GM04503 (cell line): ENCODE measurements at regions not wholly inside any gene's neighbourhood (a gene's known extent, or its start where the extent isn't known, plus 50 kb on each side); places are given as distances from the start of the nearest gene placed in this dataset.

Experiments
- DNase-seq: peaks from one replicate; pipeline ENCODE4 v3.0.0-alpha.2; 2012; ENCODE audit warnings: low read depth

DNA sequence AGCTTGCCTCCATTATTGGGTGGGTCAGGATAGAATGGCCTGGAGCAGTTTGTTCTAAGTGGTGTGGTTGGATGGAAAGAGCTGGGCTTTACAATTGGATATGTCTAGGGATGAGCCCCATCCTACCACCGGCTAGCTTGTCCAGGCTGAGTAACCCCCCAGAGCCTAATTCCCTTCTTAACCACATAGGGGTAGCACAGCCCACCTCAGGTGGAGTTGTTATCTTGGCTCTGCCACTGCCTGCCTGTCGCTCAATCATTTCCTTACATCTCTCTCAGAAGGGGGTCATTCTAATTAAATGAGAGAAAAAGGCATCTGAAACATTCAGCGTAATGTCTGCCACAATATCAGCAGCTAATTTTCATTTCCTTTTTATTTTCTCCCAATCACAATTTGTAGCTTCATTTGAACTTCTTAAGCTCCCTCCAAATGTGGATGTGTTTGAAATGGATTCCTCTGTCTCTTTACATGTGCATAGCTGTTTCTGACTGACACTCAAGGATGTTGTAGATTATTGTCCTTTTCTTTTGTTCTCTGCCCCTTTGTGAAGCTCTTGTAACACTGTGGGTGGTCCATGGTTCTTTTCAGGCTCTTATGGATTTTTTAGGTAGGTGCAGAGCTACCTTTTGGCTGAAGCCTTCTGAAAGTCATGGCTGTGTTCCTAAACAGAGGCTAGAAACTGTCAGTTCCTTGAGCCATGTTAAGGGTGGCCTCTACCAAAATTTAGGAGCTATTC lies 383.1 kb upstream of the KLF4 start:
- DNase-seq = no peak

DNA sequence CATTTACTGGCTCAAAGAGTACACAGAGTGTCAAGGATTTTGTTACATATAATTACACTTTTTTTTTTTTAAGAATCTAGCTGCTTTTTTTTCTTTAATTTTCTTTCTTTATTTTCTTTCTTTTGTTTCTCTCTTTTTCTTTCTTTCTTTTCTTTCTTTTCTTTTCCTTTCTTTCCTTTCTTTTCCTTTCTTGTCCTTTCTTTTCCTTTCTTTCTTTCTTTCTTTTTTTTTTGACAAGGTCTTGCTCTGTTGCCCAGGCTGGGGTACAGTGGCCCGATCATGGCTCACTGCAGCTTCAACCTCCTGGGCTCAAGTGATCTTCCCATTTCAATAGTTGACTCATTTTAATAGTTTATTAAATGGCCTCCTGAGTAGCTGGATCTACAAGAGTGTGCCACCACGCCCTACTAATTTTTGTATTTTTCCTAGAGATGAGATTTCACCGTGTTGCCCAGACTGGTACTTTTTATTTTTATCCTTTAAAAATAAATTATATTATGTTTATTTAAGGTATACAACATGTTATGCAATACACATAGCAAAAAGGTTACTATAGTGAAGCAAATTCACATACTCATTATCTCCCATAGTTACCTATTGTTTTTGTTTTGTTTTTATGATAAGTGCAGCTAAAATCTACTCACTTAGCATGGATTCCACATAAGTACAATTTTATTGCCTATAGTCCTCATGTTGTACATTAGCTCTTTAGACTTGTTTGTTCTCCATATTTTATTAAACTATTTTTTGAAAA lies 381.5 kb upstream of the KLF4 start:
- no peak for DNase-seq

DNA sequence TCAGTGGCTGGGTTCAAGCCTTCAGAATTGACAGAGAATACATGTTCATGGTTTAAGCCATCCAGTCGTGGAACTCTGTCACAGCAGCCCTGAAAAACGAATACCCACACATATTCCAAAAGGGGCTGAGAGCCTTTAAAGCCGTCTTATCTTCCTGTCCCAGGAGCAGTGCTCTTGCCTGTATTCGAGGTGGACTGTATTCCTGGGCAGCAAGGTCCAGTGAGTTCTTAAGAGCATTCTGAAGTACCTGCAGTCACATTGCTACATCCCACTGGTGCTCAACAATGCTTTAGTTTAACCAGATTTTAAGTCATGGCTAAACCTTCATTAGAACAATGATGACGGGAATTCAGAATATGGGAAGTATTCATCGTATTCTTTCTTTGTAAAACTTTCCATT lies 380.7 kb upstream of the KLF4 start:
- no peak for DNase-seq

DNA sequence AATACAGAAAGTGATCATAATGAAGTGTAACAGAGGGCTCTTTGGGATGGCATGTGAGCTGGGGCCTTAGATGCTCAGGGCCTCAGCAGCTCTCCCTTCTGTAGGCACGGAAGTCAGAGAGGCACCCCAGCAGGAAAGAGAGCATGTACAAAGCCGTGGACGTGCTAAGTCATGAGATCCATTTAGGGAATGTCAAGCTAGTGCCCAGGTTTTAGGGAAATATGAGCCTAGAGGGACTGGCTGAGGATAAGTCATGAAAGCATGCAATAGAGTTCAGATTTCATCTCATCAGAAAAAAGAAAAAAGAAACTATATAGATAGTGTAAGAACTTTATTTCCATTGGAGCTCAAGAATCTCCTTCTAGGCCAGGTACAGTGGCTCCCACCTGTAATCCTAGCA lies 379.5 kb upstream of the KLF4 start:
- no peak for DNase-seq

DNA sequence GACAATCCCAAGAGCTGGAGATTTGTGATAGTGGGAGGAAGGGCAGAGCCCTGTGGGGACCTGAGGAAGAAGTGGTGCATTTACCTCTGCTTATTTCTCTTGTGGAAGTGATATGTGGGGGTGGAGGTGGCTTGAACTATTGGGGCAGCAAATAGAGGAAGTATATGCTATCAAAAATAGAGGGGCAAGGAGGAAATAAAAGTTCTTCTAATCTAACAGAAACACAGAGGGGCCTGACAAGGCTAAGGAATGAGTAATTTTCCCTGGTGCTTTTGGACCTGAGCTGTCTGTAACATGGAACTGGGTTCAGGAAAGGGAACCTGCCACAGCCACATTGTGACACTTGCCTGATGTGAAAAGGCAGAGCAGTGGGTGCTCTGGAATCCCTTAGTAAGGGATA lies 378.6 kb upstream of the KLF4 start:
- DNase-seq = no peak

DNA sequence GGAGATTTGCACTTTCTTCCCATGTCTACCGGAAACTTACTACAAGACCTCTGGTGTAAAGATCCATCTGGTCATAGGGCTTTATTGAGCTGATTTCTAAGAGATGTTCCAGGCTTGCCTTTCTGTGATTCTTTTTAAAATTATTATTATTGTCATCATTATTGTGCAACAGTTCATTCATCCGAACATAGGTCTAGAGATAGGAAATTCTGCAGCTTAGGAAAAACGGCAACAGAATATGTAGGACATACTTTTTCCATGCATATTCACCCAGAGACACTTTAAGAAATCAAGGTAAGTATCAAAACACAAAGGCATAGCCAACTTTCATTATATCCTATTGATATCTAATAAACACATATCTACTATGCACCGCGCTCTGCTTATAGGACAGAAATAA lies 378.2 kb upstream of the KLF4 start:
- DNase-seq = no peak

DNA sequence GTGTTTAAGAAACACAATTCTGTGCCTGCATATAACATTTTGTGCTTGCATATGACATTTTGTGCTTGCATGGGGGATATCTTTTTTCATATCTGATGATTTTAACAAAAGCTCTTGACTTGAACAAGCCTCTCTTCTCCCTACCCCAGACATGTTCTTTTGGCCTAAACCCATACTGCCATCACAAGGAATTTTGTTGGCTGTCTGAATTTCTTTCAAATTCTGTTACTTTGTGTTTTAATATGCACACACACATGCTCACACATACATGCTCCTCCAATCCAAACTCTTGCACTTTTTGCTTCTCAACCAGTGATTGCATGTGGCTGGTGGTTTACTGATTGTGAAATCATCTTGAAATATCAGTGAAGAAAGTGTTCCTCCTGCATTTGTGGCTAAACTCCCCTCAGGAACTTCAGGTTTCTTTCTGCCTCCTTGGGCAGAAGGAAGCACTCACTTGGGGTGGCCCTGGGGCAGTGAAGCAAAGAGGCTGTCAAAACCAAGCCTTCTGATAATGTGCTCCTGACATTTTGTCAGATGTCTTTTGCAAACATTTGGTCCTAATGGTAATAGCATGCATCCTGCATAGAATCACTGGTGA lies 377.2 kb upstream of the KLF4 start:
- DNase-seq = no peak

DNA sequence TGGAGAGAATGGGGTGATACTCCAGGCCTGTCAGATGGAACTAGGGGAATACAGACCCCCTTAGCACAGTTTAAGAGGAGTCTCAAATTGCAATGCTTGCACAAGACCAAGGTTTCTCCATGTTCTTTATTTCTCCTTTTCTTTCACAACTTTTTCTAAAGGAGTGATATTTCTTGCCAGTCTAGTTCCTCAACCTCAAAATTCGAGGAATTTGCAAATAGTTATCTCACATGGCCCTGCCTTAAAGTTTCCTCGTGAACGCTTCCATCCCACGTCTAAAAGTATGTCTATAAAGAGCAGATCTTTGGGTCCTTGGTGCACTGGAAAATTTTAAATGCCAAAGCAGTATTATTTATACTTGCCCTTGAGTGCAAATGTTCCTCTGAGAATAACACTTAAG lies 373.8 kb upstream of the KLF4 start:
- DNase-seq = no peak

DNA sequence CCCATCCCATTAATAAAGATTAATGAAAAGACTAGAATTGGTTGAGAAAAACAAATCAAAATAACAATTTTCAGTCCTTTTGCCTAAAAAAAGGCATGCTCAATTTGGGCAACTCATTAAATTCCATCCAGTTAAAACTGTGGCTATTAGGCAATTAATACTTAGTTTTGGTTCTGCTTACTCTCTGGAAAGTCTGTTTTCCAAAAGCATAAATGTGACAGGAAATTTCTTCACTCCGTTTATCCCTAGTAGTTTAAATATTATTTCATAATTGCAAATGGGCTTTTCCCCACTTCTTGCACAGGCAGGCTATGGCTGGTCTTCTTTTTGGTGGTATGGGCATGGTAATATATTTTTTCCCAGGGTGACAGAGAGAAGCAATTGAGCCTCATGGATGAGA lies 373.3 kb upstream of the KLF4 start:
- no peak for DNase-seq

DNA sequence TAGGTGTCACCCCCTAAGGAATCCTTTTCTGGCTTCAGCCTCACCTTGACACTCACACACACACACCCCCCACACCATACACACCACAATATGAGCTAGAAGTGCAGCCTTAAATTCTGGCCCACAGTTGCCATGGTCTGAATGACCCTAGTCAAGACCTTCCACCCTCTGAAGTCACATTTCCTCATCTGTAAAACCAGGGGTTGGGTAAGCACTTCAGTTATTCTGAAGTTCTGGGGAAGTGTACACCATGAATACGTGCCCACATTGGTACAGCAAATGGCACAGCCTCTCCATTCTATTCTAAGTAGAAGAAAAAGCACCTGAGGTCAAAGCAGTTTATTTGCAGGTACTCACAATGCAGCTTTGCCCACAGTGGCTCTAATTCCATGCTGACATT lies 372.8 kb upstream of the KLF4 start:
- DNase-seq = no peak

DNA sequence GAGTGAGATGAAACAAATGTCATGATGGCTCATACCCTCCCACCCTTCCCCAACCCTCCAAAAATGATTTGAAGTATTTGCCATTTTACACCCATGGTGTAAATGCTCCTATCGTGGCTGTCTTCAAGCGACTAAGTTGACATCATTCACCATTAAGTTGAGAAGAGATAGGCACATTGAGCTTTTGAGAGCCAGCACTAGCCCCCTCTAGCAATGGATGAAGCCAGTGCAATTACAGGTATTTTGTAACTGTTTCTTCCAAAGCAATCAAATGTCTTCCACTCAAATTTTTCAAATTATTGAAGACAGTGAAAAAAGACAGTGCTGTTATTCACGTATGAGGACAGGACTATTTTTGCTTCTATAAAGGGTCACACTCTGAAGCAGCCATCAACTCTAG lies 371.5 kb upstream of the KLF4 start:
- DNase-seq = no peak

DNA sequence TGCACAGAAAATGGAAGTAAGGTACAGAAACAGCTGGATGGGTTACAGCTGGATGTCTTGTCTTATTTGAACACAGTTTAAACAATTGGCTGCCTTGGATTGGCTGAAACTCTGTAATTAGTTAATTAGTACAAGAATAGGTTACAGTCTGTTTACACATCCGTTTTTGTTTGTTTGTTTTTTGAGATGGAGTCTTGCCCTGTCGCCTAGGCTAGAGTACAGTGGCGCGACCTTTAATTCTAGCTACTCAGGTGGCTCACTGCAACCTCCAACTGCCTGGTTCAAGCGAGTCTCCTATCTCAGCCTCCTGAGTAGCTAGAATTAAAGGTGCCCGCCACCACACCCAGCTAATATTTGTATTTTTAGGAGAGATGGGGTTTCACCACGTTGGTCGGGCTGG lies 368.7 kb upstream of the KLF4 start:
- no peak for DNase-seq

DNA sequence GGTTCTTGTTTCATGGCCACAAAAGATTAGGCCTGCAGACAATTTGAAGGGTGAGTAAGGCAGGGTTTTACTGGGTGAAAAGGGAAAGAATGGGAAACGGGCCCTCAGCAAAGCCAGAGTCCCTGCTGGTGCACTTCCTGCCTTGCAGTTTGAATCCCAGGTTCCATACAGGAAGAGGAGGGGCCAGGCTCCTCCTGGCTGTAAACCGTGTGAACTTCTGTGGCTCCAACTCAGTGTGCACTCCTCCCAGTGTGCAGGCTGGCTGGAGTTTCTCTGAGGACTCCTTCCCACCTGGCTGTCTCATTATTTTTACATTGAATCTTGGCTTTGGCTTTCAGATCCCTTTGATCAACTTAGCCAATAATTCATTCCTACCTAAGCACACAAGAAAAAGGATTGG lies 367.1 kb upstream of the KLF4 start:
- DNase-seq = no peak

DNA sequence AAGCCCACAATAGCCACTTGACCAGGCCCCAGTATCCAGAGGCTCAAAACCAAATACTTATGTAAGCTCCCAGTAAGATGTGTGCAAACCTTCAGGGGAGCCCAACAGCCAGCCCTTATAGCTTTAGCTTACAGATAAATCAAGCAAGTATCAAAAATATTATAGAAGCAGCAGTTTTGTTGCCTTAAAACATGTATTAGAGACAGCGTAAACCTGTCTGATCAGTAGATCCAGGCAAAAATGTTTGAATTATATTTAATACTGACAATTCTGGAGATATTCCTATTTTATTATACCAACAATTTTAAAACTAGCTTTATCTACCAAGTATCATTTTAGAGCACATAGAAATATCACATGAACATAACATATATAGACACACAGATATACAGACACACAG lies 365.6 kb upstream of the KLF4 start:
- no peak for DNase-seq

DNA sequence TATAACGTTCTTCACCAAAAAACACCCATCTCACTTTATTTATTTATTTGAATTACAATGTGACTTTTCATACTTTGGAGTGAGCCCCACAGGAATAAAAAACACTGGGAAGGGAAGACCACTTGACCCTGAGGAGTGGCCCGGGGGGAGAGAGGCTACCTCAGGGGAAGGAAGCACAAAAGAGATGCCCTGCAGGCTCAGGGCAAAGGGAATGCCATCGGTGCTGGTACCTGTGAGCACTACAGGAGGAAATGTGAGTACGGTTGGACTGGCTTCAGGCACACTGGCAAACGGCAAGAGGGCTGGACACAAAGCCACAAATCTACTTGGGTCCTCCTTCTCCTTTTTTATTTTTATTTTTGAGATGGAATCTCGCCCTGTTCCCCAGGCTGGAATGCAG lies 363.9 kb upstream of the KLF4 start:
- no peak for DNase-seq

DNA sequence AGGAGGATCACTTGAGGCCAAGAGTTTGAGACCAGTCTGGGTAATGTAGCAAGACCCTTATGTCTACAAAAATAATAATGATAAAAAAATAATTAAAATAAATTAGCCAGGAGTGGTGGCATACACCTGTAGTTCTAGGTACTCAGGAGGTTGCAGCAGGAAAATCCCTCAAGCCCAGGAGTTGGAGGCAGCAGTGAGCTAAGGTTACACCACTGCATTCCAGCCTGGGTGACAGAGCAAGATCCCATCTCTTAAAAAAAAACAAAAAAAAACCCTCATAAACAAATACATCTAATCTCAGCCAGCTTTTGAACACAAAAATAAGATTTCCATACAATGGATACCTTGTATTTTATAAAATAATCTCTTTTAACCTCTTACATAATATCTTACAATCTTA lies 363.3 kb upstream of the KLF4 start:
- DNase-seq = no peak

DNA sequence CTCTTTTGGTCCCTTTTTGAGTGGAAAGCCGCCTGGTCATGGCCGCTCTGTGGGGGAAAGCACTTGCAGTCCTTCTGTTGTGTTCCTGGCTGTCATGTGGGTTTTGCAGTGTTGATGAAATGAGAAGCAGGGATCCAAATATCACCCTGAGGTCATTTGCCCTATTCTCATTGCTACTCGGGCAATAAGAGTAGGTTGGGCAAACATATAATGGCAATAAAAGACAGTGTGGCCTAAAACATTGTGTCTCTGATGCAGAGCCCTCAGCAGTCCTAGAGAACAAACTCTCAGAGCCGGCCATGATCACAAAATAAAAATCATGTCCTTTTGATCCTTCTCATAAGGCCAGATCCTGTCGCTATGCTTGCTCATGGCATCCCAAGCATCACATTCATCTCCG lies 361.1 kb upstream of the KLF4 start:
- DNase-seq = no peak

DNA sequence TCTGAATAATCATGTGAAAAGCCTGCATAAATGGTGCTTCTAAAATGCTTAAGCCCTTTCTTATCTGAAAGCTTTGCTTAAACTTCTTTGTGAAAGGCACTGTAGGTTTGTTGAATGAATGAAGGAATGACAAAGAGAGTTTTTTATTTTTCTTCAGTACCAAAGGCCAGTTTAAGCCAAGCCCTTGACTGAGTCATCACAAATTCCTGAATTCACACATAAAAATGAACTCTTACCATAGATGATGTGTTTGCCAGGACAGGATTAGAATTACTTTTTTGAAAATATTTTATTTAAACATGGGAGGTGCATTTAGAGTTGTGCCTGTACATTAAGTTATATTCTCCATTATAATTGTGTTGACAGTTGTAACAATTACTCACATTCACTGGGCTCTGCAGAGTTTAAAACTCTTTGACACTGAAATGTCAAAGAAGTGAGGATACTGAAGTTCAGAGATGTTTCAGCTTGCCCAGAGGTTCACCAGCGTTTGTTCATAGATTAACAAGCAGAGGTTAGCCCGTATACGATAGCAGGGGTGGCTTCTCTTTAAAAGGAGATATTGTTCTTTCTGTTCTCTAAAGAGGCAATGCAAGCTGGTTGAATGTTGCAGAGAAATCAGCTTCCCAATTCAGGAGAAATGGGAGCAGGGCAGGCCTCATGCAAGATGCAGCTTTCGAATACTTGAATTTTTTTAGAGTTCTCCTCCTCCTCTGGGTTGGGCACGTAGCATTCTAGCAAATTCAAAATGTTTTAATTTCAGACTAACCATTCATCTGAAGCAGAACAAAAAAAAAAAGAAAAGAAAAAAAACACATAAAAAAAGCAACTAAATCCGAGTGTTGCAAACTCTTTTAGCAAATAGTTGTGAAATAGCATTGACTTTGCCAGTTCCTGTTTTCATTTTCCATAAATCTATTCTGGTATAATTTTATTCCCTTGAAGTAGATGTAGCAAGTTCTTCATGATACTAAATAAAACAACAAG lies 358.7 kb upstream of the KLF4 start:
- DNase-seq = no peak

DNA sequence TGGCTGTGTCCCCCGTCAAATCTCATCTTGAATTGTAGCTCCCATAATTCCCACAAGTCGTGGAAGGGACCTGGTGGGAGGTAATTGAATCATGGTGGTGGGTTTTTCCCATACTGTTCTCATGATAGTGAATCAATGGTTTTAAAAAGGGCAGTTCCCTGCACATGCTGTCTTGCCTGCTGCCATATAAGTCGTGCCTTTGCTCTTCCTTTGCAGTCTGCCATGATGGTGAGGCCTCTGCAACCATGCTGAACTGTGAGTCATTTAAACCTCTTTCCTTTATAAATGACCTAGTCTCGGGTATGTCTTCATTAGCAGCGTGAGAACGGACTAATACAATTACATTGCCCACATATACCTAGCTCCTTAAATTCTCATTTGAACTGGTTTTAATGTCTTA lies 353.0 kb upstream of the KLF4 start:
- DNase-seq = no peak

DNA sequence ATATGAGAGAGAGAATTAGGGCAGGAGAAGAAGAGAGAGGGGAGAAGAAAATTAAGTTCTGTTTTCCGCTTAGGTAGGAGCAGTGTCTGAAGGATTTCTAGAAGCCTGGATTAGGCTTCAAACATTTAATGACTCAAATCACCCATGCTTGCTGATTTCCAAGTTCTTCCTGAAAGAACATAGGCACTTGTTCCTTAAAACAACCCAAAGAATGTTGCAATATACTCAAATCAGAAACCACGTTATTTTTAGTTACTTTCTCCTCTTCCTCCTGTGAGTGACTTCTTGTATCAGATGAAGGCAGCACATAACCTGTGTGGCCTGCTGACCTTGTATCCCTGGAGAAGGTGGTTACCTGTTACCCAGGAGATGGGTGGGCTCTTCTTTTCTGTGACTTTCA lies 351.5 kb upstream of the KLF4 start:
- no peak for DNase-seq

DNA sequence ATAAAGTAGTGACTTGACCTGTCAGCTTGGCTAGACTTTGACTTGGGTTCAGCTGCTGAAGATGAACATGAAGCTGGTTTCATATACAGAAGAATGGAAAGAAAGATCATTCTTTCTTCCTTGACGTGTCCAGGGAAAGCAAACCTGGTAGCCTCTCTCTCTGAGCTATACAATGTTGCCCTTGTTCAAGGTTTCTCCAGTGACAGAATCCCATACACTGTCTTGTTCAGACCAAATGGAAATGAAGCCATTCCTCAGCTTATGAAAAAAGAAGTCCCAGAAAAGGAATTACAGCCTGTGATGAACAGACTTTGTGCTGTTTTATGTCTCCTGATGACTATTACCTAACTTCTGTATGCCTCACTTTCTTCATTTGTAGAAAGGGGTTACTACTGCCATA lies 349.8 kb upstream of the KLF4 start:
- no peak for DNase-seq

DNA sequence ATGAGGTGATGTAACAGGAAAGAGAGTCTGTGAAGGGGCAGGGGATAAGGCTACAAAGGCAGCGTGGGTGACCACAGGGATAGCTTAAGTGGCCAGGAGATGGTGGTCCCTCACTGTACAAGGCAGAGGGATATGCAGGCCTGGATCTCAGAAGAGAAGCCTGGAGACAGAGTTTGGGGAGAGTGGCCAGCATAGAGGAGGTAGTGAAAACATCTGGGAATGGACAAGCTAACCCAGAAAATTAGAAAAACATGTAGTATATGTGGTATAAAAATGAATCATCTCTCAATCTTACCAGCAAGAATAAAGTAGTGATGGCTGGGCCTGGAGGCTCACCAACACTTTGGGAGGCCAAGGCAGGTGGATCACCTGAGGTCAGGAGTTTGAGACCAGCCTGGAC lies 349.2 kb upstream of the KLF4 start:
- DNase-seq = no peak
